ENCODE measurements at regions not wholly inside any gene's neighbourhood (a gene's known extent, or its start where the extent isn't known, plus 50 kb on each side); places are given as distances from the start of the nearest gene placed in this dataset.

GRCh38 chr7:17613338-17614041 lies 315.0 kb downstream of the AHR start:
- DNase-seq, result no peak

DNA sequence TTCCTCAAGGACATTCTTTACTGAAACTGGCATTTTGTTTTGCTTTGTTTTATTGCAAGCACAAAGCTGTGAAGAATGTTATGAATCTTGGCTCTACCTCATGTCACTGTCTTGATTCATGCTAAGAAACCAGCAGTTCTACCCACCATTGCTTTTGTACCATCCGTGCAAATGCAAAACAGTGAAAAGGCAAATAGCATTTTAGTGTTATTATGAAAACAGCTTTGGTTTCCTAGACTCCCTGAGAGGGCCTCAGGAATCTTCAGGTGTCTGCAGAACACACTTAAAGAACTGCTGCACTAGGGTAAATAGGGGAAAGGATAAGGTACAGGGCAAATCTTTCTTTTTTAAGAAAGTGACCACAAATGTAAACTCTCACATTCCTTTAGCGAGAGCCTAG lies 318.9 kb downstream of the AHR start:
- no peak for DNase-seq

GRCh38 chr7:17617857-17618651 lies 319.6 kb downstream of the AHR start:
- DNase-seq, result no peak

DNA sequence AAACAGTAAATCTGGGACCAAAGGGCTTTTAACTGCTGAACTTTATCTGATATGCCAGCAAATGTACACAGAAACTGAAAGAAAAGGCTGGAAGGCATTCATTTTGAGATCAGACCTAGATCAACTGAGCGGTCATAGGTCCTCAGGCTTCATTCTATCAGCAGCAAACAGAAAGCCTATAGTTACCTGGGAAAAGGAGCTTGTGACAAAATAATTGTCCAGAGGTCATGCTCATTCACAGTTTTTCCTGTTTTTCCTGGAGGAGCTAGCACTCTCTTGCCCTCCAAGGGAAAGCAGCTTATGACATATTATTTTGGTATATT lies 320.2 kb downstream of the AHR start:
- no peak for DNase-seq

GRCh38 chr7:17619196-17619818 lies 320.9 kb downstream of the AHR start:
- no peak for DNase-seq

DNA sequence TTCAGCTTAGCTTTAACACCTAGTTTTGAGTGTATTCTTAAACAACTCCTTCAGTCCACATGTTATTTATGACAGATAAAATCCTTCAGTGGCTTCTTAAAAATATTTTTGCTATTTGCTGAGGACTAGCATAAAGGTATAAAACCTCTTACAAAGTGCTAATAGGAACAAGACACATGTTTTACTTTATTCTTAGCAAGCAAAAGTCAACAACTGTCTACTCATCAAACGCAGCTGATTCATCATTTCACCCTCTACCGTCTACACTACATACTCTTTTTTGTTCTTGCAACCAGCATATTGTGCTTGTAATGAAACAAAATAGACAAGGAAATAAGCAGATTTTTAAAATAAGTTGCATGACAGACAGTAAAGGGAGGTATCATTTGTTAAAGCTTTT lies 319.7 kb downstream of the SNX13 start:
- no peak for DNase-seq

- DNase-seq, result no peak
These were observed 317.8 kb downstream of the SNX13 start for GRCh38 chr7:17622451-17622850.

- DNase-seq, result no peak
These were observed 316.6 kb downstream of the SNX13 start for GRCh38 chr7:17623546-17624185.

- no peak for DNase-seq
These were observed 315.9 kb downstream of the SNX13 start for GRCh38 chr7:17624379-17624778.

DNA sequence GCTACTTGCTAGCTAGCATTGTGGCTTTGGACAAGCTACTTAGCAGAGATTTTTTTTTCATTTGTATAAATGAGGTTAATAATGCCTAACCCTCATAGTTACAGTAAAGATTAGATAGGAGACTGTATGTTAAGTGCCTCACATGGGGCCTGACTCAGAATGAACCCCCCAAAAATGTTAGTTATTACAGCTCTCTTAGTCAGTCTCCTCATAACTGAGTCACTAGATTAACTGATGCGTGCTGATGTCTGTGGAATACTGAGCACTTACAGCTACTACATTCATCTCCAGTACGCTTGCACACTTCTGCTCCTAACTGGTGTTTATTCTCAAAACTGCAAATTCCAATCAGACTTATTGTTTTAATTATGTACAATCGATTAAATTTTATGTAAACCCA lies 315.3 kb downstream of the SNX13 start:
- no peak for DNase-seq

DNA sequence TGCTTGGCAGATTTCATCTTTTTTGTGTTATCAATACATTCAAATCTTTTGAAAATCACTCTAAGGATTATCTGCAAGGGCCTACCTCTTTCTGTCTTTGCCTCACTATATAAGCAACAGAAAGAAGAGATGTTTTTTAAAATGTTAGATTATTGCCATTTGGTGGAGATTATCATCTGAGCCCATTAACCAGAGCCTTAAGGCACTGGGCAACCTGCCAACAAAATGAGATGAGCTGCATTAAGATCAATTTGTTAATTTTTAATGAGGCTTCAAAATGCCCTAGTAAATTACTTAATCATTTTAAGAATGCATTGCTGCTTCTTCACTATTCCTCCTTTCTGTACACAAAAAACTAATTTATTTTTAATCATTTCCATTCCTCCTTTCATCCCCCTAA lies 314.1 kb downstream of the SNX13 start:
- DNase-seq, result no peak

DNA sequence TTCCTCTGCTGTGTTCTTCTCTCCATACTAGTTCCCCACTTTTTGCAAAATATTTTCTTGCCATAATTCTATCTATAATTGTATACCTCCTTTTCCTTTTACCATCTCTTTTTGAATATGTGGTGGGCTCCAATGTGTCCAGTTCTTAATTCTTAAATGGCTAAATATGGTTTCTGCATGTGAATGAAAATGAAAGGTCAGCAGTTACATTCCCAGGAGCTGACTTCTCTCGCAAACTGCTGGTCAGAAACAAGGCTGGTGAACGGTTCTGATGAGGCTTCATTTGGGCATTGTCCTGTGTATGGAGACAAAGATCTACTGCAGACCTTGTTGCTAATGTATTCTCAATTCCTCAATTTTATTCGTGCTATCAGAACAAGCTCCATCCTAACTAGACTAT lies 309.2 kb downstream of the SNX13 start:
- no peak for DNase-seq

- DNase-seq, result no peak
These were observed 307.9 kb downstream of the SNX13 start for GRCh38 chr7:17632384-17632783.

DNA sequence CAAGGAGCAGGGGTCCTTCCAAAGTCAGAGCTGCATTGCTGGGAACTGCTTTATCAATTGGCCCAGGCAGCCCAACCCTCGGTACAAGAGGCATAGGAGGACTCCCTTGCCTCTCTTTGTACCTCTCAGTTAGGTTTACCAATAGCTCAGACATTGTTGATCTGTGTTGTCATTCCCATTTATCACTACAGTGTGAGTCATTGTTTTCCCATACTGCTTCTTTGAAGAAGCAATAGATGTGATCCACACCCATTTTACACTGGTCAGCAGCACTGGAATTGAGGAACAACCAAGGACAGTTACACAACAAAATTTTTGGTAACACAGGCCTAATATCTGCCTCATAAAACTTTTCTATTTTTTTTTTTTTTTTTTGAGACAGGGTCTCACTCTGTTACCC lies 307.2 kb downstream of the SNX13 start:
- no peak for DNase-seq

GRCh38 chr7:17638727-17639126 lies 301.6 kb downstream of the SNX13 start:
- no peak for DNase-seq

DNA sequence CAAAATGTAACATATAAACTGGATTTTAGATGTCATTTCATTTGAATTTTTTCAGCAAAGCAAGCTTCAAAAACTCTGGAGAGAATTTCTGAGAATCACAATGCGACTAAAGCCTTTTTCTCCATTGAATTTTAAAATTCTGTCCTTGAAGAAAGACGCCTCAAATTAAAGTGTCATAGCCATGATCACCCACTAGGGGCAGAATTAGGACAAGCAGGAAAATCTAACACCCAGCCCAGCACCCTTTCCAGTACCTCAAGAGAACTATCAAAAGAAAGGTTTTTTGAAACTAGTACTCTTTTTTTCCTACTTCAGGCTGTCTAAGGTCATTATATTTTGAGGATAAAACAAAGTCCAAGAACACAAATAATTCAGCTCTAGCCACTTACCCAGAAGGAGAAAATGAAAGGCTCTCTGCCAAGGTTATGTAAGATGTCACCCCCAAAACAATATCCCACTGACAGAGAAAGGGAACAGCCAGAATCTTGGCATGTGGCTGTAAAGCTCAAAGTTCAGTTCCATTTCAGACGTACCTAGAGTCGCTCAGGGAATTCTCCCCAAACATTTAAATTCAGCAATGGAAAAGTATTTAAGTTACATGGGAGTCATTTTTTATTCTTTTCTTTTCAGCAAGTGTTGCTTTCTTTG lies 299.4 kb downstream of the SNX13 start:
- DNase-seq, result no peak

- no peak for DNase-seq
These were observed 294.8 kb downstream of the SNX13 start for GRCh38 chr7:17645500-17645899.

GRCh38 chr7:17646253-17646956 lies 293.9 kb downstream of the SNX13 start:
- DNase-seq, result no peak

DNA sequence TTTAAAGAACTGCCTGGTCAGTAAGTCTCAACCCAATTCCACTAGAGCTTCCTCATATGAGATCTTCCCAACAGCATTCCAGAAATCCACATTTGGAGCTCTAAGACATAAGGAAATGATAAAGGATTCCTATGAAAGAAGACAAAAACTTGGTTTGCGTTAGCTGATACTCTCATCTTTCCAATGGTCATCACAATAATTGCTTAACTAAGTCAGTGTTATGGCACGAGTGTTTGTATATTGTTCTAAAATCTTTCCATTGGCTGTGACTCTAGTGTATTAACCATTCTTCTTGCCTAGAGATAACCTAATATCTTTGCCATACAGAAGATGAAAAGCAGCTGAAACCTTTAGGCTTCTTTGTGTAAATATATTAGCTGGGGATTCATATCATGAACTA lies 289.0 kb downstream of the SNX13 start:
- no peak for DNase-seq

DNA sequence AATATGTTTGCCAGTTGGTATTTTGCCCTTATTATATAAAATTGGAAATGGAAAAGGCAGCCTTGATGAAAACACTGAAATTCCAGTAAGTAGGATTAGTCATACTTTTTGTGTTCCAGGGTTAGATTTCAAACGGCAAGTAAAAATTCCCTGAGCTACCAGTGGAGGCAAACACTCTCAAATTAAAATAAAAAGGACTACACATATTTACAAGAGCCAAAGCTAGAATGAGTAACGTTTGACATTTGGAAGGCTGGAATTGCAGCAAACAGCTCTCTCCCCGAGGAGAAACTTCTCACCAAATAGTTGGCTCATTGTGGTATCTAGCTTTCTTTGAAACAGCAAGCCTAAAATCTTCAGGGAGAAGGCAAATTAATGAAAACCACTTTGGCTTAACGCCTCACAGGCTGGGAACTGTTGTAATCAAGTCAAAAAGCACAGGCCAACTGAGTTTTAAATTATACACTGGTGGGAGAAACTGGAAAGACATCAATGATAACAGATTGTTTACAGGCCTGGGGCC lies 288.4 kb downstream of the SNX13 start:
- no peak for DNase-seq

DNA sequence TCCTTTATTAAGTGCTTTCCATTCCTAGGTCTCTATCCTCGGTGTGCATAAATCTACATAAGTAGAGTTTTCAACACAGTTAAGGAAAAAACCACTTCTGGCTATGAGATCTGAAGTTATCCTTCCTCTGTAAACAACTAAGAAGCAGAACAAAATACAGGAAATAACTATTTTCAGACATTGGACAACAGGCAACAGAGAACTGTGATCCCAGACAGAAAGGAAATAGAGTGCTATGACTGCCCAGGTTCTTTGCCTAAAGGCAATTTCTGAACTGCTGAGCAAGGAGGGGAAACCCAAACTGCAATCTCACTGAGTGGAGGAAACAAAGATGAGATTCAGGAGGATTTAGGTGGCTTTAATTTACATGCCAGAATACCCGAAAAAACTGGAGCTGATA lies 285.4 kb downstream of the SNX13 start:
- no peak for DNase-seq

DNA sequence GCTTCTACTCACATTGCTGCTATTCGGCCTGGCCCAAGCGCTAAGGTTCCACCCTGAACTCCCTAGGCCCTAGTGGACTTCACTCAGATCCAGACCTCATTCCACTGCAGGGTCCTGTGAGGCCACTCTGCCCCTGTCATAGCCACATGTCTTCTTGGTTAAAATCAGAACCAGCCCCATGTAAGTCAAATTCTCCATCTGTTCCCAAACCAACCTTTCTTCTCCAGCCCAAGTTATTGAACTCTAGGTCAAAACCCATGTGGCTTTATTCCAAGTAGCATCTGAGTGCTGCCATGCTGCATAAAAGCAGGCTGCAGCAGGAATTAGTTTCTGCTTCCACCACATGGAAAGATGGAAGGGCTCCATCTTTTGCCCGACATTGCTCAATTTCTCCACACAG lies 281.2 kb downstream of the SNX13 start:
- DNase-seq, result no peak
